RPMI8226 (cell line): ENCODE measurements at regions not wholly inside any gene's neighbourhood (a gene's known extent, or its start where the extent isn't known, plus 50 kb on each side); places are given as distances from the start of the nearest gene placed in this dataset.

Experiments used
- DNase-seq: peaks from one replicate; pipeline ENCODE4 v3.0.0-alpha.2; 2015

DNA sequence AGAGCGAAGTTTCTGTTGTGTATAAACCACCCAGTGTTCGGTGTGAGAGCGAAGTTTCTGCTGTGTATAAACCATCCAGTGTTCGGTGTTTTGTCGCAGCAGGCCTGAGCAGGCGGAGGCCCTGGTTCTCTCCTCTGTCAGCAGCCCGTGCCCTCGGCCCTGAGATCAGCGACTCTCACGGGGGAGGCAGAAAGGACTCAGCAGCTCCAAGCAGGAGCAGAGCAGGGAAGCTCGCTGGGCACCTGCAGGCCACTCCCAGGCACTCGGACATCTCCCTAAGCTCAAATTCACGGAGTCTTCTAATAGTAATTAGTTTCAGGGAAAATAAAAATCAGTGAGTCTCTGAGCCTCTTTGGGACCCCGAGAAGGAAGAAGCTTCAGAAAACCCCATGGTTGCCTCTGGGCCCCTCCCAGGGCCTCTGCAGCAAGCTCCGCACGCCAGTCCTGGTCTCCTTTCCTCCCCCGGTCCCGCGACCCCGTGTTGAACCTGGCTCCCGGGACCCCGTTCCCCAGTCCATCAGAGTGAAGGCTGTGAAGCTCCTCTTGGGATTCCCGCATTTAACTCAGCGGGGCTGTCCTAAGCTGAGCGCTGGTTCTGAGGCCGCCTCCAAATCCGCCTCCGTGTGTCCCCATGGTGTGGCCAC, 81.9 kb upstream of the ADAMTS2 start:
- no peak for DNase-seq

DNA sequence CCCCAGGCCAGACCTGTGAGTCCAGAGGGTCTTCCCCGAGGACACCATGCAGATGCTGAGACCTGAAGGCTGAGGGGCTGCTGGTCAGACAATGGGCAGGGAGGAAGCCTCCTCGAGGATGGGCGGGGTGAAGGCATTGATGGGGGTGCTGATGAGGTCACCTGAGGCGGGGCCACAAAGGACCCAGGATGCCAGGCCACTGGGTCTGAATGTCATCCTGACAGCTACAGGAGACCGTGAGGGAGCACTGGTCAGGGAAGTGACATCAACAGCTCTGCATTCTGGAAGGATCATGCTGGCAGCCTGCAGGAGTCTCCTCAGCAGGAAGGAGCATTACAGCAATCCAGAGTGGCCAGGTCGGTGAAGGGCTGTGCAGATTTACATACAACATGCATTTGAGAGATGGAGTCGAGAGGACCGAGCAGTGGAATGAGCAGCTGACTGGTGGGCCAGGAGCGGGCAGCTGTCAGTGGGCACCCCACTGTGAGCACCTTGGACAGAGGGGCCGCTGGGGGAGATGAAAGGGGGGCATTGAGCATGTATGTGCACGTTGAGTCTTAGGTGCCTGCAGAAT, 77.7 kb upstream of the ADAMTS2 start:
- DNase-seq: no peak

DNA sequence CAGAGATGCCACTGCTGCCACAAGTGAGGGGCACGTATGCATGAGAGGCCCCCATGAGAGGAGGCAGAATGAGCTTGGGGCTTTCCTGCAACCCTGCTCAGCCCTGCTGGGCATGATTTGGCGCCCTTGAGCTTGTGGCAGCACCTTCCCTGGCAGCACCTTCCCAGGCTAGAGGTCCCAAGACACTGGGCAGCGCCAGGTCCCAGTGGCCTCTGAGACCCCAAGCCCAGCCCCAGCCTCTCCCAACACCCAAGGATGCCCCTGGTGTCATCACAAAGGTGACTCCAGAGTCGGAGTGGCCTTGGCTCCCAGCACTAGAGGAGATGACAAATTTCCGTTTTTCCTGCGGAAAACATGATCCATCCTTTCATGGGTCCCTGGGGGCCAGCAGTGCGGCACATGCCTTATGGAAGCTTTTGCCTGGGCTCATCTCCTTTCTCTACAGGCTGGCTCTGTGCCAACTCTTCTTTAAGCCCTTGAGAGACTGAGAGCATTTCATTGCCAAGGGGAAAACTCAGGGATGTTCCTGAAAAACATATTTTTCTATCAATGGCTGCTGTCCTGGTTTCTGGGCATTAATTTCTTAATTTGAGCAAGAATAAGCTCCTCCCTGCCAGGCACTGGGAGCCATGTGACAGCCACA, 77.1 kb upstream of the ADAMTS2 start:
- no peak for DNase-seq

DNA sequence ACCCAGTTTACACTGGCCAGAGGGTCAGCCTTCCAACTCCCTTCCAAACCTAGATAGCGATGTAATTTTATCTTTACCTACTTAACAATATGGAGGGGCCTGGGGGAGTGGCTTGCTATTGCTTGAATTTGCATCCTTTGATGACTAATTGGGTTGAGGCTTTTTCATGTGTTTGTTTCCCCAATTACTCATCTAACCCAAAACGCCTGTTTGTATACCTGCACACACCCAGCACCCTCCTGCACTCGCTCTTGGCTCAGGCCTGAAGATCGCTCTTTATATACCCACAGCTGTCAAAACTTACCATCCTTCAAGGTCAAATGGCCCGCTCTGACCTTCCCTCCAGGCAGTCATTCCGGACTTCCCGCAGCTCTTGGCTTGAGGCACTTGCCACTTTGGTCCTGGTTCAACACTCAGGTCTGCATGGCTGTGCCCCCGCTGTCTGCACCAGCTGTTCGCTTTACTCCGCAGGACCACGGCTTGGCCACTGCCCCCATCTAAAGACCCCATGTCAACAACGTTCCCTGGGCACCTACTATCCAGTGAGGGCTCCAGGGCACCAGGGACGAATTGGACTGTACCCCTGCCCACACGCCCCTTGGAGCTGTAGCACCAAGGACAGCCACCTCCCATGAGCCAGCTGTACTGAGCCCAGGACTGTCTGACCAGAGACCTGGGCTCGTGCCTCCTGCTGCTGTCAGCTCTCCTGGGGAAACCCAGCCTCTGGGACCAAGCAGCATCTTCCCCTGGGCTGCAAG, 76.1 kb upstream of the ADAMTS2 start:
- no peak for DNase-seq

DNA sequence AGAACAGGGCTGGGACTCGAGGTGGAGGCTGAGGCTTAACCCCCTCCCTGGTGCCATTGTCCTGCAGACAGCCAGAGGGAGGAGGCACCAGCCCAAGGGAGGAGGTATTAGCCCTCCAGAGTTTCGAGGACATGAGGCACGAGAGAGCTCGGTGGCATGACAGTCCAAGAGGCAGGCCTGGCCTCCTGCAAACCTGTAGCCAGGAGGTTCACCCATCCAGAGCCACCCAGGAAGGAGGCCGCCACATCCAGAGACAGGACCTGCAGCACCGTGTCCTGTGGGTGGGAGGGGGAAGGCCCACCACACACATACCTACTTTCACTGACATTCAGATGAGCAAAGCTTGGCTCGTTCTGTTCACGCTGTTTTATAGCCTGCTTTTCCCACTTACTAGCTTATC, 75.2 kb upstream of the ADAMTS2 start:
- no peak for DNase-seq

DNA sequence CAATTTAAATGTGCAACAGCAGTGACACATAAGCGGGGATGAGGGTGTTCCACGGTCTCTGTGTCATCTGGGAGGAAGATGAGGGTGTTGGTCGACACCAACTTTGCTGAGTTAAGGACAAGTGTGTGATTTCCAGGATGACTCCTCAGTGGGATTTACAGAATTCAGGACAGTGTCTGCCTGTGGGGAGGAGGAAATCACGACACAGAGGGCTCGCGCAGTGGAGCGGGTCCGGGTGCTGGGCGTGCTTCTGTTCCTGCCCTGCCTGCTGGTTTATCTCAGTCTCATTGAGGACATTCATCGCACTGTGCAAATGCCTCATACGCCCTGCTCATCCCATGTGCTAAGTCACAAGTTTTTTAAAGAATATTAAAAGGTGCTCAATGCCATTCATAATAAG, 73.7 kb upstream of the ADAMTS2 start:
- no peak for DNase-seq

DNA sequence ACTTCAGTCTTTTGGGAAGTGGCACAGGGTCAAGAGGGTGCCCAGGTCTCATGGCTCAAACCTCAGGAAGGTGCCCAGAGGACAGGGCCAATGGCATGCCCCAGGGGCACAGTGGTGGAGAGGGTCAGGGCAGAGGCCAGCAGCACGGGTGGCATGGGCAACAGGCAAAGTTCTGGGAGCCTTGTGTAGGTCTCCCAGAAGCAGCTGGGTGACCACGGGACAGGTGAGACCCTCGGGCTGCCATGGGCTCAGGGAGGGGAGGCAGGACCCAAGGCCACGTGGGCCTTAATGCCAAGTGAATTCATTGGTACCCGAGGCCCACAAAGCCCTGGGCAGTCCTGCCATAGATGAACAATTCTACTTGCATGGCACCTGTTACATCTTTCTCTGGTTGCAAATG, 72.4 kb upstream of the ADAMTS2 start:
- DNase-seq: no peak

DNA sequence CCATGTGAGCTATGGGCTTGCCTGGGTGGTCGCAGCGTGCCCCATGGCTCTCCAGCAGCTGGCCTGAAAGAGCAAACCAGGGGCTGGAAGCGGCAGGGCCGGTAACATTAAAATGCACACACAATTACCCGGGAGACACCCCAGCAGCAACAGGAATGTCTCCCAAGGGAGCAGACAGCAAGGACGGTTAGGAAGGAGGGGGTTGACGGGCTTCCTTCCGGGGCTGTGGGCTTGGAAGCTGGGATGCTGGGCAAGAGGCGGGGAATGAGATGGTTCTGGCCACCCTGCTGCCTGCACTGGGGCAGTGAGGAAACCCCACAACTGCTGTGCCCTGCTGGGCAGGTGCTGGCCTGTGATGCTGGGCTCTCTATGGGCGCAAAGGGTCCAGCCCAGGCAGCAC, 71.8 kb upstream of the ADAMTS2 start:
- no peak for DNase-seq

DNA sequence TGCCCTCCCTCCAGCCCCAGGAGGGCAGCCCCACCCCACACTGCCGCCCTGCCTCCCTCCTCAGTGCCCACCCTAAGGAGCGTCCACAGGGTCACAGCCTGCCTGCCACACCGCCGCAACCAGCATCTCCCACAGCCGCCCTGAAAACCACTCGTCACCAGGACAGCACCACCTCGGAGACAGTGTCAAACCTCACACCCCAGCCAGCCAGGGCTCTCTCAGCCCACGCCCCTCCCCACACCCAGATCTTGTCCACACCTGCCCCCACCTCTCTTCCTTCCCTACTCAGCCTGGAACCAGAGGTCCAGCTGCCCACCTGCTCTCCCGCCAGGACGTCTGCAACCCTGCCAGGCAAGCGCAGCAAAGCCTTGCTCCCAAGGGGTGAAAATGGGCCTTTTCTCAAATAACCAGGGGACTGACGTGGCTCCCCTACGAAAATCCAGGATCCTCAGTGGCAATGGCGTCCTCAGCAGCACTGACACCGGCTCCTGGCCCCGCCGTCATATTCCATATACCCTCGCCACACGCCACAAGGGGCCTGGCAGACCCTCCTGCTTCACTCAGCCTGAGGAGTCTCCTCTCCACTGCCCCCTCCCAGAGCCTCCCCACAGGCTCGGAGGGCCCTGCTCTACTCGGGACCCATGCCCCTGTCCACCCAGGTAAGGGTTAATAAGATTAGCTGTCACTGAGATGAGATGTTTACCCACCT, 71.0 kb upstream of the ADAMTS2 start:
- no peak for DNase-seq

DNA sequence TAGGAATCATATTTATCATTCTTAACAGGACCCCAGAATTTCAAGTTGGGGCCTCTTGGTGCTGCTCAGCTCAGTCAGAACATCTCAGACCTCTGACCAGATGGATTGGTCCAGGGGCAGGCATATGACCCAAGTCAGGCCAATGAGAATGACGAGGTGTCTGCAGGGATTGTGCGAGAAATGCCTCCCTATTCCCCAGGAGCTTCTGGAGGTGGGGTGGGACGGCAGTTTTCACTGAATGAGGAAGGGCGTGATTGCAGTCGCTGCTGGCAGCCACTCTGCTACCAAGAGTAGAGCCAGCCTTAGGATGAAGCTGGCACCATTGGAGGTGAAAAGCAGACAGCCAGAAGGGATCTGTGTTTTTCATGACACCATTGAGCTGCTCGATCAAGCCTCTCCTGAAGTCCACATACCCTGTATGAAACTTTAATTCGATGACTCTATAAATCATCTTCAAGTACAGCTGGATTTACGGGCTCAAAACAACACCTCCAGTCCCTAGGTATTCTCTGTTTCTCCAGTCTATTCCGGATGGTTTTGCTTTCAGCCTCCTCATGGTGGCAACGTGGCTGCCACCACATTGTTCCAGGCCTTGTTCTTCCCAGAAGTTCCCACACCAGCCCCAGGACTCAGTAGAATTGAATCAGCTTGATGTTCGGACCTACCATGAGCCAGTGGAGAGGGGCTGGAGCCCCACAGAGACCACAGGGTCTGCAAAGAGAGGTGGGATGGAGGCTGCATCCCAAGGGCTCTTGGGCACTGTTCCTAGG, 70.2 kb upstream of the ADAMTS2 start:
- DNase-seq: no peak

DNA sequence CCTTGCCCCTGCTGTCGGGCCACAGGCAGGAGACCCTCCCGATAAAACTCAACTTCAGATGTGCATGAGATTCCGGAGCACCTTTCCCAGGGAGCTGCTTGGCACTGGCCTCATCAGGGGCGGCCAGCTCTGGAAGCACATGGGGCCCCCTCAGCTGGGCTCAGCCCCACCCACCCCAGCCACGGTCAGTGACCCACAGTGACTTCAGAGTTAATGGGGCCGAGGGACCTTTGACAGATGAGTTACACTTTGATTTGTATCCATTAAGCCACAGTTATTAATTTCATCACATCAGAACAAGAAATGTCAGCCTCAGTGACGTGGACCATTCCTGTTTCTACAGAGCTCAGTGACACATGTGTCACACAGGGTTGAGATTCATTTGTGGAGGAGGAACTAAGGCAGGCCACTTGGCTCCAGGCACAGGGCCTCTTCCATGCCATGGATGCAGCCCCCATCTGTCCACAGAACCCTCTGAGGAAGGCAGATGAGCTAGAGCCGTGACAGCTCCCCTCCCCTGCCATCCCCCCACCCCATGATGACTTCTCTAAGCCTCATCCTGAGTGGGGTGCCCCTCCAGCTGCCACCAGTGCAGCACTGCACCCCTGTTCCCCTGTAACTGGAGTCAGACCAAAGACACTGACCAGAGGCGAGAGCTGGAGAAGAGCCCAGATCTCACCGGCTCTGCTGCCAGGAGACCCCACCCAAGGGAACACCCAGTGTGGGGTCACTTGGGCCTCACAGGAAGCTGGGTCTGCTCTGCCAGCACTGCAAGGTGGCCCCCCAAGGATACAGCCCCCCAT, 69.4 kb upstream of the ADAMTS2 start:
- DNase-seq: no peak

DNA sequence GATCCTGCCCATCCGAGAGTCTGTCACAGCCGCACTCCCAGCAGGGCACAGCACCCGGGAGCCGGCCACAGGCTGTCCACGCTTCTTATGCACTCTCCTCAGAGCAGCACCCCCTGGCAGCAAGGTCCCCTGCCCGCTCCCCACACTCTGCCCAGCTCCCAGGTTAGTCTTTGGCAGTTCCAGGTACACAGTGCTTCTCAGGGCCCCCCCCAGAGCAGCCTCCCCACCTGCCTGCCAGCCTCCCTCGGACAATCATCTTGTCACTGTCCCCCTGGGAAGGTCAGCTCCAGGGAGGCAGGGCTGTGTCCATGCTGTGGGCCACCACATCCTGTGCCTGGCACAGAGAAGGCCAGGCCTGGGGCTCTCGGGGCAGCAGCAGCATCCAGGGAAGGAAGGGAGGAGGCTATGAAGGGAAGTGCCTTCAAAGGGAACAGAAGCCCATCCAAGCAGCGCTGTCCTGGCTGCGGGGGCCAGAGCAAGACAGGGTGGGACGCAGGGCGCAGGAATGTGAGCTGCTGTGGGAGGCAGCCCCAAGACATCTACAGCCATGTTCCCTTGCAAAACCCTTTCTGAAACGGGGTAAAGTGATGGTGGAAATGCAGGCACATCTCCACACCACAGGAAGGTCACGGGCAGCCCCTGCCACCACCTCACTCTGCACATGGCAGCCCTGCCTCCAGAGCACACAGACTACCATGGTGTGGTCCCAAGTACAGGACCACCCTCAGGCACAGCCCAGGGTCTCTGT, 68.6 kb upstream of the ADAMTS2 start:
- no peak for DNase-seq

DNA sequence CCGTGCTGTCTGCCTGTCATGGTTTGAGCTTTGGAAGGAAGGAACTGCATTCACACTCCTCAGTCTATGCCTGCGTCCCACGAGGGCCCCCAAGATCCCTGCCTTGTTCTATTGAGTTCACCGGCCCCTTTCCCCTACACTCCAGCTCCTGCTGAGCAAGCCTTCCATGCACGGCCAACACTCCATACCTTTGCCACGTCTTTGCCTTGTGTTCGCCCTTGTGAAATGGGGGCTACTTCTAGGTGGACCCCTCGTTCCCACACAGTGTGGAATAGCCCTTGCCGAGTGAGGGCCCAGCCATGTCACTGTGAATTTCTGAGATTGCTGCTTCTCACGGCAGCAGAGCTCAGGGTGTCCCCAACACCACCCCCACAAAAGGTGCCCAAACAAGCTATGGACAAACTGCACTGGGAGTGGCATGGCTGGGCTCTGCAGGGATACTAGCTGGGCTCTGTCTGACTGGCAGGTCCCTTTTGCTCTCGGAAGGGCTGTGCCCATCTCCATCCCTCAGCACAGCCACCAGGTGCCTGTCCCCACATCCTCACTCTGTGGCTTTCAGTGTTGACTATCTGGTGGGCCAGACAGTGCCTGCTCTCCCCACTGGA, 67.9 kb upstream of the ADAMTS2 start:
- DNase-seq: no peak

DNA sequence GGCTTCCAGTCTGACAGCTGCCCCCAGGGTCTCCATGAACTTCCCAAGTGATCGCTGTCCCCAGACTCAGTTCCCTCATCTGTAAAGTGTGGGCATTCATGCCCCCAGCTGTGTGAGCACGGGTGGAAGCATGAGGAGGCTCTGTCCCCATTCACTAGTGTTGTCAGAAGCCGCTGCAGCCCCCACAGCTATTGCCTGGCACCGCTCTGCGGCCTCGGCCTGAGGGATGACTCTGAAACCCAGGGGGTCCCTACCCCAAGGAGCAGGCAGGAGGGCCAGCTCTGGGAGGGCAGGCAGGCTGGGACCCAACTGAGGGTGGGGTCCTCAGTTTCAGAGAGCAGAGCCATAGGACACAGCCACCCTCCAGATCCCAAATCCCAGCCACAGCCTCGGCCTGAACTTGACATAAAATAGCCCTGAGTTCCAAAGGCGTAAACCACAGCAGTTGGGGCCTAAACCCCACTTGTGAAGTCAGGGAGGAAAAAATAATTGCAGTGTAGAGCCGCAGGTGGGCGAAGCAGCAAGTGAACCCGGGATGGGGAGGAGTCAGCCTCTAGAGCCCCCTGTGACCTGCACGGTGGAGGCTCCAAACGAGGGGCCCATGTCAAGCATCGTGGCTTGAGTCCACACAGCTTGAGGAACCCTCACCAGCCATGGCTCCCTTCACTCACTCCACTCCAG, 66.0 kb upstream of the ADAMTS2 start:
- DNase-seq: no peak

DNA sequence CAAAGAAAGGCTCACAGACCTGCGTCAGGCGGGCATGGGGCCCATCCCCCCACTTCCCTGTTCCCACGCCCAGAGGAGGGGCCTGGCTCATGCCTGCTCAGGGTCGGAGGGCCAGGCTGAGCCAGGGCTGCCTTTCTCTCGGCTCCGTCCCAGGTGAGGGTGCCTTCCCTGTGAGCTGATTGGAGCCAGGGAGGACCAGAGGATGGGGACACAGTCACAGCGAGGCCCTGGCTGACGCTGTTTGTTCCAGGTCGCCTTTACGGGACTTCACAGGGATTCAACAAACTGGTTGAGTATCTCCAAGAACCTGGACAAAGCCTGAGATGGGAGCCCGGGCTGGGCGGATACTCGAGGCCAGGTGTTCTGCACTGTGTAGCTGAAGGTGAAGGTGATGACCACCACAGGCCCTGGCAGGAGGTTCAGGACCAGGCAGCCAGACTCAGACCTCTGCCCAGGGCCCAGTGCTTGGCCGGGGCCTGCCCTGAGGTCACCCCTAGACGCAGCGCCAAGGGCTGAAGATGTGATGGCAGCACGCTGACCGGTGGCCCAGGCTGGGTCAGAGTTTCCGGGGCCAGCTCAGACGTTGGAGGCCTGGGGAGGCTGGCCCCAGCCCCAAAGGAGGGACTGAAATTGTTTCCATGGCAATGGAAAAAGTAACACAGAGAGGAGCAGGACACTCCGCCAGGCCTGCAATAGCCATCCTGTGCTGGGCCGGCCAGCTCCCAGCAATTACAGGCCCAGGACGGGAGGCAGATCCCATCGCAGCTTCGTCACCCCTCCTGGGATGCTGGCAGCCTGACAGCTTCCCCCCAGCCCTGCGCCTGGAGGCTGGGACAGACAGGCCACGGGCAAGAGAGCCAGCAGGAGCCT, 65.3 kb upstream of the ADAMTS2 start:
- DNase-seq: no peak

DNA sequence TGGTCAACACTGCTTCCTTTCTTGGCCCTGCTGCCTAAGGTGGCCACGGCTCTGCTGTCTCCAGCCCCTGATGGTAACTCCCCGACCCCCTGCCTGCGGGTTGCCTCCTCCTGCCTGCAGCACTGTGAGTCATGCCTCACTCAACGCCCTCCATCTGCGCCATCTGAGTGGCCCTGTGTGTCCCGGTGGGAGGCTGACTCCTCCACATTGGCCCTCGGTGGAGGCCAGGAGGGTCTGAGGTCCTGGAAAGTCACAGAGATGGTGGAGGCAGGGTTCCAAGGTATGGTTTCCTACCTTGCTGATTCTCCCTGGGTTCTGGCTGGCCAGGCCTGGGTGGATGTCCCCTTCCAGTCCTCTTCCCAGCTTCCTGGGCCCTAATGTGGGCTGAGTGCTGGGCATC, 64.5 kb upstream of the ADAMTS2 start:
- no peak for DNase-seq

DNA sequence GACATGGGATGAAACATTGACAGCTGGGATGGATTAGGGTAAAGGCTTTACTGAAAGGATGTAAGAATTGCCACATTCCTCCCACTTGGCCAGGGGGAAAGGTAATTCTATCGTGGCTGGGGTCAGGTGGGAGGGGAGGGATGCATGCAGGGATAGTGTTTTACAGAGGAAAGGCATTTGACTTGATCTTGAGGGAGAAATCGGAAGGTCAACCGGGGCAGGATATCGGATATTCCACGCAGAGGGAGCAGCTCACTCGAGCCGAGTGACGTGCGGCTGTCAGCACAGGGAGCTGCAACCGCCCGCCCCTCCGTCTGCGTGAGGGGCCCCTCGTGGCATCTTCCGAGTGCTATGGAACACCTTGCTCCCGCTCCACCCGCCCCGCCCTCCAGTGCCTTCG, 63.4 kb upstream of the ADAMTS2 start:
- no peak for DNase-seq
